KOPT-K1 (cell line): ENCODE measurements at regions not wholly inside any gene's neighbourhood (a gene's known extent, or its start where the extent isn't known, plus 50 kb on each side); places are given as distances from the start of the nearest gene placed in this dataset.

ENCODE experiments used
- H3K27ac ChIP-seq: fragments of 200-600 bp; sonication (generic); 2 replicates; pipeline ENCODE4 v1.5.1; 2016; ENCODE audit warnings: antibody characterized with exemption, mild to moderate bottlenecking, low read depth, low read length; ENCODE audit not compliant: poor library complexity, severe bottlenecking
- H3K36me3 ChIP-seq: fragments of 200-600 bp; sonication (generic); 2 replicates; pipeline ENCODE4 v1.5.1; 2017; ENCODE audit warnings: antibody characterized with exemption, mild to moderate bottlenecking, low read length, moderate library complexity; ENCODE audit not compliant: insufficient read depth
- H3K9me3 ChIP-seq: fragments of 200-600 bp; sonication (generic); 2 replicates; pipeline ENCODE4 v1.5.1; 2017; ENCODE audit warnings: antibody characterized with exemption, low read length, mild to moderate bottlenecking; ENCODE audit not compliant: insufficient read depth, poor library complexity, severe bottlenecking

GRCh38 chr18:78849458-78849857 lies 130.2 kb upstream of the SALL3 start:
- Histone ChIP-seq H3K9me3 (peaks cover 37% of the 10 kb centered on the region), H3K36me3 (no peaks in the 10 kb centered on the region), H3K27ac (no peak overlapping the region)

DNA sequence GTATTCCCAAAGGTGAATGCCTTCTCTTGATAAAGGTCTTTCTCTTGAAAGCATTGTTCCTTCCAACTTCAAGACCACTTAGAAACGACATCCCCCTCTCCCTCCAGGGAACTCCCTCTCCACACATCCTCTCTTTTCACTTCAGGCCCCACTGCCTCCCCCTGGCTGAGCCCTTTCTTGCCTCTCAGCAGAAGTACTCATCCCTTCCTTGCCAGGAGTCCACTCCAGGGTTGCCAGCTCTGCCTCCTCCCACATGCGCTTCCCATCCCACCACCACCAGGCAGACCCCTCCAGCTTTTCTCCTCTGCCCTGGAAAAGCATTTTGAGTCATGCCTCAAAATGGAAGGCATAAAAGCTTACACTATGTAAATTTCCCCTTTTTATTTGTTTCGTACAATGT lies 126.3 kb upstream of the SALL3 start:
- Histone ChIP-seq H3K27ac (no peak overlapping the region), H3K9me3 (peaks cover 26% of the 10 kb centered on the region), H3K36me3 (no peaks in the 10 kb centered on the region)

GRCh38 chr18:78855188-78855587 lies 124.4 kb upstream of the SALL3 start:
- no peak overlapping the region for H3K27ac ChIP-seq
- H3K36me3 ChIP-seq, result no peaks in the 10 kb centered on the region
- H3K9me3 ChIP-seq, result peaks cover 15% of the 10 kb centered on the region

DNA sequence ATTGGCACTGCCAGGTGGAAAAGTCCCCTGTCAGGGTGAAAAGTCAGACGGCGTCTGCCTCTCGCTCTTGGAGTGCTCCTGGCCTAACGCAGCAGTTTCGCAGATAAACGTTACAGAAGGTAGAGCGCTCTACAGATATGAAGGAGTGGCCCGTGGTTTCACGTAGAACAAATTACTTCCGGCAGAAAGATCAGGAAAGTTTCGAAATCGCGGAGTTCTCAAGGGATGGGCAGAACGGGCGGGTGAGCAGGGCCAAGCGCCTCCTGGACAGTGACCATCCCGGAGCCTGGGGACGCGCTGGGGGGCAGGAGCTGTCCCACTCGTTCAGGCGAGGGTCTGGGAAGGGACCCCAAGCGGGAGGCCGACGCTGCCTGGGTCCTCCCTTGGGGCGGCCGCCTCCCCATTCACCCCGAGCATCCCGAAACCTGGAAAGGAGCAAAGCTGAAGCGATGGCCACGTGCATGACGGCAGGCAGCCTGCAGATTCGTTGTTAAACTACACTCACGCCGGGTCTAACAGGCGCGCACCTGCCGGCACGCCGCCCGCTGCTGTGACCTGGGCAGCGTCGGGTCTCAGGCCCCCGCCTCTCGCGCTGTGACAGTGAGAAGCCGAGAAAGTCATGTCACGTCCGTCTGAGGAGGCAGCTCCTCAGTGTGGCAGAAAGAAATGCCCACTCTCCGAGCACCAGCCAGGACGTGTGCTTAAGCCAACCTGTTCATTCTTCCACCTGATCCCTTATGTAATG lies 122.9 kb upstream of the SALL3 start:
- Histone ChIP-seq H3K9me3 (peaks cover 3% of the 10 kb centered on the region), H3K36me3 (no peaks in the 10 kb centered on the region), H3K27ac (no peak overlapping the region)

GRCh38 chr18:78857314-78858150 lies 122.1 kb upstream of the SALL3 start:
- Histone ChIP-seq H3K27ac (no peak overlapping the region), H3K36me3 (no peaks in the 10 kb centered on the region), H3K9me3 (no peaks in the 10 kb centered on the region)

GRCh38 chr18:78859686-78860085 lies 119.9 kb upstream of the SALL3 start:
- no peak overlapping the region for H3K27ac ChIP-seq
- H3K9me3 ChIP-seq, result no peaks in the 10 kb centered on the region

GRCh38 chr18:78860117-78860516 lies 119.5 kb upstream of the SALL3 start:
- Histone ChIP-seq H3K9me3 (no peaks in the 10 kb centered on the region), H3K36me3 (no peaks in the 10 kb centered on the region), H3K27ac (no peak overlapping the region)

More at GRCh38 chr18:78859686-78860085, 119.9 kb upstream of the SALL3 start:
- H3K36me3 ChIP-seq, result no peaks in the 10 kb centered on the region

- no peak overlapping the region for H3K27ac ChIP-seq
- H3K9me3 ChIP-seq, result no peaks in the 10 kb centered on the region
- no peaks in the 10 kb centered on the region for H3K36me3 ChIP-seq
These were observed 118.5 kb upstream of the SALL3 start for GRCh38 chr18:78861116-78861515.

GRCh38 chr18:78861706-78862105 lies 117.9 kb upstream of the SALL3 start:
- Histone ChIP-seq H3K9me3 (no peaks in the 10 kb centered on the region), H3K27ac (no peak overlapping the region), H3K36me3 (no peaks in the 10 kb centered on the region)

DNA sequence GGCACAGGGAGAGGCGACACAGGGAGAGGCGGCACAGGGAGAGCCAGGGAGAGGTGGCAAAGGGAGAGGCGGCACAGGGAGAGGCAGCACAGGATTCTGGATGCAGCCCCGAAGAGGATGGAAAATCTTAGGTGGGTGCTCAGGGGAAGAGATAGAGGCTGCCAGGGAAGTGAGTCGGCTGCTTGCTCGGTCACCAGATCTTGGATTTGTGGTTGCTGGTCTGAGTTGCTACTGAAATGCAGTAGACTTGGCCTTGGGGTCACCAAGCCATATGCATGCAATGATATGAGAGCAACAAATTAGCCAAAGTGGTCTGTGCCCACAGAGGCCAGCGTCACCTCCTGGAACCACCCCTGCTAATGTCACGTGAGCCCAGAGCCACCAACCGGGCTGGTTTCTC lies 117.2 kb upstream of the SALL3 start:
- H3K36me3 ChIP-seq, result no peaks in the 10 kb centered on the region
- H3K9me3 ChIP-seq, result no peaks in the 10 kb centered on the region
- no peak overlapping the region for H3K27ac ChIP-seq

DNA sequence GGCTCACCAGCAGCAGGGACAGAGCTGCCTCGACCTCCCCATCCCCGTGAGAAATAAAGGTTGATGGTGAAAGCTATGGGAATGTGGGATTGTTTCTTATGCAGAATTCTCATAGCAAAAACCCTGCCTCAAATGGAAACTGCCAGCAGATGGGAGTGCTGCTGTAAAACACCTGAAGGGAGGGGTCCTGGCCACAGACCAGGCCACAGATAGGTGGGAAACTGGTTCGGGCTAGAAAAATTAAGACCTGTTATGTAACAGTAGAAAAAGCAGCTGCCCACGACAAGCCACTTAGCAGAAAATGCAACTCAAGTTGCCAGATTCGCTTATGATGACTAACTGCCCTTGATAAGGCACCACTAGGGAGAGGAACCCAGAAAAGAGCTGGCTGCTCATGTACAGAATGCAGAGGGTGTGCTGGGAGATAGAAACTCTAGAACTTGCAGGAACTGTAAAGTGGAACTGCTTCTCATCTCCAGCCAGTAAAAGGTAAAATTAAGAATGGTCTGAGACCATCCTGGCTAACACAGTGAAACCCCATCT lies 114.5 kb upstream of the SALL3 start:
- Histone ChIP-seq H3K36me3 (no peaks in the 10 kb centered on the region), H3K9me3 (no peaks in the 10 kb centered on the region), H3K27ac (no peak overlapping the region)

DNA sequence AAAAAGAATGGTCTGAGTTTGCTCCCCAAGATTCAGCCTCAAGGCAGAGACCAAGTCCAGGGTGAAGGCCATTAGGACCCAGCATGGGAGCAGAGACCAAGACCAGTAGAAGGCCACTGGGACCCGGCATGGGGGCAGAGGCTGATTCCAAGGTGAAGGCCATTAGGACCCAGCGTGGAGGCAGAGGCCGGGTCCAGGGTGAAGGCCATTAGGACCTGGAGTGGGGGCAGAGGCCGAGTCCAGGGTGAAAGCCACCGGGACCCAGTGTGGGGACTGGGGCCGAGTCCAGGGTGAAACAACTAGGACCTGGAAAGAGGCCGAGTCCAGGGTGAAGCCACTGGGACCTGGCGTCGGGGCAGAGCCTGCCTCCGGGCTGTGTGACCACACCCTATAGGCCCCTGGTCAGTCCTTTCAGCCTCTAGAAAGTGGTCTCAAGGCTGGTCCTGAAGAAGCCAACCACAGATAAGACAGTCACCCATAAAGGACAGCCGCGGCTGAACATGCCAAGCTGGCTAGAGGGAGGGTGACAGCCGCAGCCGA lies 113.8 kb upstream of the SALL3 start:
- Histone ChIP-seq H3K9me3 (no peaks in the 10 kb centered on the region), H3K36me3 (no peaks in the 10 kb centered on the region), H3K27ac (no peak overlapping the region)

- Histone ChIP-seq H3K9me3 (no peaks in the 10 kb centered on the region), H3K36me3 (no peaks in the 10 kb centered on the region), H3K27ac (no peak overlapping the region)
These were observed 112.5 kb upstream of the SALL3 start for GRCh38 chr18:78867131-78867530.

DNA sequence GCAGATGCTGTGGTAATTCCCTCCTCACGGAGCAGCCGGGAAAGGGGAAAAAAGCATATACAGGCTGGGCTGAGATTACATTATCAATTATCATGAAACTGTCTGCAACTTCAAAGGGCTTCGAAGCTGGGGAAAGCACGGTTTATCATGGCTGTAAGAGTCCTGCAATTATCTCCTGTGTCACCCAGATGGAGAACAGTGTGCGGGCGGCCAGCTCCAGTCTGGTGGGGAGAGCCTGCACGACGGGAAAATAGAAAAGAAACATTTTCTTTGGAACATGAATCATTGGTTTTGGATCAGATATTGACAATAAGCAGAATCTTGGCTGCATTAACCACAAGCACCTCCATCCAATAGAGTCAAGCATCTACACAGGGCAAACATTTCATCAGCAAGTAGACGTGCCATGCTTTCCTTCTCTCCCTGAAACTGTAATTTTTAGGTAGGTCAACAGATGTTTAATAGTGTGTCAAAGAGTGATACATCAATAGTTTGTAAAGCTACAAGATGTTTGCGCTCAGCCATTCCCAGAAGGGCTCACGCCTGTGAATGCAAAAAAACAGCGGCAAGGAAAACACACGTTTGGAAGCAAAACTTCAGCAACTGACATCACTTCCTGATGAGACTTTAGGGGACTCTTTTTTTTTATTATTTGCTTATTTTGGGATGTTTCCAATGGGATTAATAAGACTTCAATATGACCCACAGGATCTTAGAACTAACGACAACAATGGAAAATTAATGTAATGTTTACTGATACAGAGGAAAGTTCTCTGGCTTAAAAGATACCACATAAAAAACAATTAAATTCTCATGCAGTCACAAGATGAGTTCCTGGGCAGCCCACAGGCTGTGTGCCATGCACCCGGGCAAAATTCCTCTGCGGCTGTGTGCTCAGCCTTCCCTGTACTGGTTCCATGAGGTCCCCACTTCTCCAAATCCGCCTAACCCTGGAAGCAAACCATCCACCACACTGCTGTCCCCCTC lies 111.0 kb upstream of the SALL3 start:
- Histone ChIP-seq H3K36me3 (no peaks in the 10 kb centered on the region), H3K27ac (no peak overlapping the region), H3K9me3 (no peaks in the 10 kb centered on the region)
